Stimulated activated naive CD4-positive, alpha-beta T cell (primary cell): ENCODE measurements at regions not wholly inside any gene's neighbourhood (a gene's known extent, or its start where the extent isn't known, plus 50 kb on each side); places are given as distances from the start of the nearest gene placed in this dataset.

Experiments used
- DNase-seq, 6 experiments: peaks; one replicate each; lab custom pipeline; 2025; lab: John Stamatoyannopoulos, UW

GRCh38 chr18:68114989-68115388, 598.5 kb upstream of the DSEL start:
- DNase-seq: no peak

- DNase-seq: no peak
Observed at GRCh38 chr18:68104036-68104435, 587.5 kb upstream of the DSEL start.

GRCh38 chr18:68103561-68103960, 587.0 kb upstream of the DSEL start:
- DNase-seq: no peak

- DNase-seq: no peak
Observed at GRCh38 chr18:68102117-68102516, 585.6 kb upstream of the DSEL start.

DNA sequence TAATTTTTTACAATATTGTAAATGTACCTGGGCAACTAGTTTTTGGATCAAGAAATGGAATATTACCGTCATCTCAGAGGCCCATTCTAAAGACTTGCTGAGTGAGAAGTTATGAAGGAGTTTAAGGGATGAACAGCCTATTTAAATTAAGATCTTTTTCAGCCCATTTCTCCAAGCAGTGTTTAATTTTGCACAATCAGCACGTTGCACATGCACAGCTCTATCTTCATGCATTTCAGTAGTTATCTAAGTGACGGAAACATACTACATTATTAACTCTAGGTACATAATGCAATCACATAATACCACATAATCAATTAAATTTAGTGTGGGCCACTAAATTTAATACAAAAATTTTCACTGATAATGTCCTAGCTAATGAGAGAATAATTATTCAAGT, 582.1 kb upstream of the DSEL start:
- no peak for DNase-seq

GRCh38 chr18:68086481-68086880, 570.0 kb upstream of the DSEL start:
- DNase-seq: no peak

GRCh38 chr18:68085251-68085650, 568.7 kb upstream of the DSEL start:
- no peak for DNase-seq

GRCh38 chr18:68083776-68084175, 567.3 kb upstream of the DSEL start:
- DNase-seq: no peak

GRCh38 chr18:68083131-68083530, 566.6 kb upstream of the DSEL start:
- DNase-seq: no peak

DNA sequence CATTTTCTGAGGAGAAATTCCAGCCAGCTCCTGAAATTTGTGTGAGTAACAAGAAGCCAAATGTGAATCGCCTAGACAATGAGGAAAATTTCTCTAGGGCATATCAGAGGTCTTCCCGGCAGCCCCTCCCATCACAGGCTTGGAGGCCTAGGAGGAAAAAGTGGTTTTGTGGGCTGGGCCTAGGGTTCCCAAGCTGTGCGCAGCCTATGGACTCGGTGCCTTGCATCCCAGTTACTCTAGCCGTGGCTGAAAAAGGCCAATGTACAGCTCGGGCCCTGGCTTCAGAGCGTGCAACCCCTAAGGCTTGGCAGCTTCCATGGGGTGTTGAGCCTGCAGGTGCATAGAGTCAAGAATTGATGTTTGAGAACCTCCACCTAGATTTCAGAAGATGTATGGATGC, 556.2 kb upstream of the DSEL start:
- no peak for DNase-seq

DNA sequence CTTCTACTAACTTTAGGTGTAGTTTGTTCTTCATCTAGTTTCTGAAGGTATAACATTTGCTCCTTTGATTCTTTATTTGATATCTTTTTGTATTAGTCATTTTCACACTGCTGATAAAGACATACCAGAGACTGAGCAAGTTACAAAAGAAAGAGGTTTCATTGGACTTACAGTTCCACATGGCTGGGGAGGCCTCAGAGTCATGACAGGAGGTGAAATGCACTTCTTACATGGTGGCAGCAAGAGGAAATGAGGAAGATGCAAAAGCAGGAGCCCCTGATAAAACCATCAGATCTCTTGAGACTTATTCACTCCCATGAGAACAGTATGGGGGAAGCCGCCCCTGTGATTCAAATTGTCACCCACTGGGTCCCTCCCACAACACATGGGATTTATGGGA, 544.4 kb upstream of the DSEL start:
- DNase-seq: no peak

GRCh38 chr18:68056936-68057335, 540.4 kb upstream of the DSEL start:
- no peak for DNase-seq

- DNase-seq: no peak
Observed at GRCh38 chr18:68054669-68055068, 538.1 kb upstream of the DSEL start.

- DNase-seq: no peak
Observed at GRCh38 chr18:68053290-68053689, 536.8 kb upstream of the DSEL start.

- DNase-seq: no peak
Observed at GRCh38 chr18:68041327-68041726, 524.8 kb upstream of the DSEL start.

DNA sequence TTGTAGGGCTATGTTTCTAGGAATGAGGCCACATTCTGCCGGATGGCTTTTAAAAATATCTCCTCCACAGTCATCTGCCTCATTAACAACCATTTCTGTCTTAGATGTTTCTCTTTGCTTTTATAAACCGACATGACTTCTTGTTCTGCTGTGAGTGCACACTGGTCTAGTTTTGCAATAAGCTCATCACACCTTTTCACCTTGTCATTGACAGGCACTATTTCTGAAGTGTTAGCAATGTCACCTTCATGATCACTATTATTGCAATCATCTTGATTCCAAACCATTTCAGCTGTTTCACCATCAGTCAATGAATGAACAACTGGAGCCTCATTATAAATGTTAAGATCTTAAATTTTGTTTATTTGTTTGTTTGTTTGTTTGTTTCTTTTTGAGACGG, 523.7 kb upstream of the DSEL start:
- DNase-seq: no peak

- DNase-seq: no peak
Observed at GRCh38 chr18:68035774-68036522, 519.4 kb upstream of the DSEL start.

GRCh38 chr18:68034296-68034695, 517.8 kb upstream of the DSEL start:
- no peak for DNase-seq

DNA sequence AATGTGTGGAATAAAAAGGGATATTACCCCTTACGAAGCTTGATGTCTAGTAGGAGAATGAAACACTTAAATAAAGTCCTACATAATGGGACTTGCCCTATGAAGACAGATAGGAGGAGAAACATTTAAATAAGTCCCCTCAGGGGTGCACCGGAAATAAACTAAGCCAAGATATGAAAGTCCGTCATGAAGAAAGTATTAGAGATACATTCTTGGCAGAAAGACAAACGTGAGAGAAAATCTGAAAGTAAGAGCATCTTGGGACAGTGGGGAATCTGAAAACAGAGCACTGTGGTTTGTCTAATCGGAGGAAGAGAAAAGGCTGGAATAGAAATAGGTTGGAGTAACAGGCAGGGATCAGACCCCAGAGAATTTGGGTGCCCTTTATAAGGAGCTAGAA, 516.9 kb upstream of the DSEL start:
- DNase-seq: no peak

DNA sequence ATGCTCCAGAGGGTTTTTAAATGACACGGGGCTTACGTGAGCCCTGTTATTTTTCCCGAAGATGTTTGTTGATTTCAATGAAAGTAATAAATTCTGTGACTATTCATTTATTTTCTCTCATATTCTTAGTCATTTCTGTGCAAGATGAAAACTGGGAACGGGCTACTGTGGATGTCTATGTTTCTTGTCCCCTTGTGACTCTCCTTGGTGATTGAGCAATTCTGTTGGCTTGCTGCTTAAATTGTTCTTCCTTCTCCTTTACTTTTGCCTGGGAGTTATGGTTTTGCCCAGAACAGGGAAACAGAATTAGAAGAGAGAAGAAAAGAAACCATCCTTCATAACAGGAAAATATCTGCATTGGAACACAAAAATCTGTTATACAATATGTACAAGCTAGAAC, 508.2 kb upstream of the DSEL start:
- DNase-seq: no peak

- no peak for DNase-seq
Observed at GRCh38 chr18:68017385-68017784, 500.9 kb upstream of the DSEL start.

GRCh38 chr18:67997496-67997895, 481.0 kb upstream of the DSEL start:
- DNase-seq: no peak

DNA sequence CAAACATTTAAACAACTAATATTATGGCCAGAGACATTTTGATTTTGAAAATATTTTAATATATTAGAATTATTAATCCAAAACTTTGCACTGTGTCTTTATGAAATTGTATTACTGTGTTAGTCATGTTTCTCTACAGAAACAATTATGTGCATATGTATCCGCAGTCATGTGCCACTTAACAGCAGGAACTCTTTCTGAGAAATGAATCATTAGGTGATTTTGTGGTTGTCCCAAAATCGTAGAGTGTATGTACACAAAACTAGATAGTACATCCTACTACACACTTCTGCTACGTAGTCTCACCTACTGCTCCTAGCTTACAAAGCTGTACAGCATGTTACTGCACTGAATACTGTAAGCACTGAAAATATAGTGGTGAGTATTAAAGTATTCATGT, 479.2 kb upstream of the DSEL start:
- no peak for DNase-seq

GRCh38 chr18:67980241-67980640, 463.7 kb upstream of the DSEL start:
- DNase-seq: no peak
